H1 (cell line): ENCODE measurements at regions not wholly inside any gene's neighbourhood (a gene's known extent, or its start where the extent isn't known, plus 50 kb on each side); places are given as distances from the start of the nearest gene placed in this dataset.

ENCODE experiments used
- CTCF ChIA-PET: fragments of 300-600 bp; sonication (Branson Sonifier 250); formaldehyde crosslinking; loops from one replicate; lab custom pipeline; 2021; ENCODE audit not compliant: partially characterized antibody; lab: Charles Lee
- POLR2A ChIA-PET: fragments of 300-600 bp; sonication (Branson Sonifier 250); formaldehyde crosslinking; loops from one replicate; lab custom pipeline; 2021; ENCODE audit warnings: inconsistent platforms; ENCODE audit not compliant: partially characterized antibody; lab: Charles Lee
- DNase-seq, 2 experiments: peaks; one replicate each; pipeline versions ENCODE4 v3.0.0 to v3.0.0-alpha.2; 2010 to 2022; ENCODE audit warnings: low spot score in 2 of 2, low read depth in 1 of 2, mixed read lengths in 1 of 2
- FAIRE-seq: peaks from 2 replicates; lab custom pipeline; 2011; peaks lifted over from hg19 to GRCh38; lab: Jason Lieb, UNC
- H2AFZ ChIP-seq: 2 replicates; pipeline ENCODE4 v1.8.1; 2012; ENCODE audit warnings: low read length, inconsistent platforms
- H2AK5ac ChIP-seq: 2 replicates; pipeline ENCODE4 v1.6.1; 2013; ENCODE audit warnings: low read depth, low read length
- H2BK120ac ChIP-seq: replicated peaks from 2 replicates; pipeline ENCODE3; 2013; ENCODE audit warnings: low read depth, low read length, inconsistent platforms
- H2BK12ac ChIP-seq: 2 replicates; pipeline ENCODE4 v1.6.1; 2013; ENCODE audit warnings: low read depth, low read length
- H2BK15ac ChIP-seq: 2 replicates; pipeline ENCODE4 v1.6.1; 2013; ENCODE audit warnings: low read length
- H2BK20ac ChIP-seq: 2 replicates; pipeline ENCODE4 v1.6.1; 2013; ENCODE audit warnings: low read length
- H2BK5ac ChIP-seq: 2 replicates; pipeline ENCODE4 v1.6.1; 2013; ENCODE audit warnings: low read depth, low read length
- H3K14ac ChIP-seq: 2 replicates; pipeline ENCODE4 v1.6.1; 2013; ENCODE audit warnings: inconsistent platforms; ENCODE audit not compliant: insufficient read length
- H3K18ac ChIP-seq: 2 replicates; pipeline ENCODE4 v1.6.1; 2013; ENCODE audit warnings: low read length; ENCODE audit errors: extremely low read depth
- H3K23ac ChIP-seq: 2 replicates; pipeline ENCODE4 v1.6.1; 2013; ENCODE audit warnings: inconsistent platforms; ENCODE audit not compliant: insufficient read length
- H3K23me2 ChIP-seq: 2 replicates; pipeline ENCODE4 v1.6.1; 2013; ENCODE audit warnings: low read depth, low read length
- H3K27ac ChIP-seq: 2 replicates; pipeline ENCODE4 v1.6.1; 2011; ENCODE audit warnings: low read depth, low read length, inconsistent platforms
- H3K27me3 ChIP-seq, 4 experiments: replicated peaks in 1 of 4; 1 replicate in 1 of 4; 2 replicates in 3 of 4; pipeline versions ENCODE4 v1.6.1 to v1.8.1; 2011 to 2013; ENCODE audit warnings: low read length in 3 of 4, mild to moderate bottlenecking in 3 of 4, inconsistent platforms in 2 of 4, mixed read lengths in 2 of 4, moderate library complexity in 1 of 4; ENCODE audit not compliant: control insufficient read depth in 3 of 4, insufficient read depth in 3 of 4; ENCODE audit errors: extremely low read depth in 1 of 4
- H3K36me3 ChIP-seq, 4 experiments: 2 replicates each; pipeline versions ENCODE4 v1.6.1 to v1.8.1; 2011 to 2013; ENCODE audit warnings: mild to moderate bottlenecking in 4 of 4, low read length in 3 of 4, moderate library complexity in 2 of 4, control low read depth in 1 of 4, inconsistent platforms in 1 of 4; ENCODE audit not compliant: insufficient read depth in 4 of 4, control insufficient read depth in 2 of 4
- H3K4ac ChIP-seq: replicated peaks from 2 replicates; pipeline ENCODE3; 2013; ENCODE audit warnings: low read length, low read depth, mixed read lengths, inconsistent platforms; ENCODE audit not compliant: insufficient read length
- H3K4me1 ChIP-seq, 4 experiments: replicated peaks in 1 of 4; 1 replicate in 1 of 4; 2 replicates in 3 of 4; pipeline versions ENCODE4 v1.6.1 to v1.8.1; 2011 to 2013; ENCODE audit warnings: low read length in 3 of 4, inconsistent platforms in 2 of 4, mixed read lengths in 1 of 4; ENCODE audit not compliant: insufficient read depth in 4 of 4, control insufficient read depth in 3 of 4
- H3K4me2 ChIP-seq, 2 experiments: 2 replicates each; pipeline versions ENCODE4 v1.6.1 to v1.8.1; 2011 to 2013; ENCODE audit warnings: low read depth in 2 of 2, low read length in 2 of 2, control low read depth in 1 of 2, inconsistent platforms in 1 of 2, mild to moderate bottlenecking in 1 of 2; ENCODE audit not compliant: insufficient read depth in 1 of 2
- H3K4me3 ChIP-seq, 4 experiments: fragments of 200-600, 300-600 bp in 1 of 4; sonication (generic), shearing (Covaris generic), sonication (Bioruptor Twin) in 1 of 4; 2 replicates each; pipeline versions ENCODE4 v1.5.1 to v1.8.1; 2011 to 2016; ENCODE audit warnings: low read length in 4 of 4, low read depth in 3 of 4, control low read depth in 2 of 4, inconsistent platforms in 2 of 4, mild to moderate bottlenecking in 2 of 4, mixed read lengths in 1 of 4, moderate library complexity in 1 of 4; ENCODE audit not compliant: insufficient read depth in 2 of 4; ENCODE audit errors: extremely low read depth in 1 of 4
- H3K56ac ChIP-seq: replicated peaks from 2 replicates; pipeline ENCODE3; 2013; ENCODE audit warnings: low read depth, mild to moderate bottlenecking, mixed read lengths, low read length, inconsistent platforms; ENCODE audit not compliant: insufficient read length
- H3K79me1 ChIP-seq: 2 replicates; pipeline ENCODE4 v1.6.1; 2013; ENCODE audit warnings: low read depth, low read length, control low read depth
- H3K79me2 ChIP-seq, 2 experiments: 2 replicates each; pipeline versions ENCODE4 v1.6.1 to v1.8.1; 2012 to 2013; ENCODE audit warnings: low read length in 2 of 2, mild to moderate bottlenecking in 2 of 2, inconsistent platforms in 1 of 2; ENCODE audit not compliant: insufficient read depth in 2 of 2, control insufficient read depth in 1 of 2
- H3K9ac ChIP-seq, 4 experiments: replicated peaks in 1 of 4; 1 replicate in 1 of 4; 2 replicates in 3 of 4; pipeline versions ENCODE4 v1.6.1 to v1.8.1; 2011 to 2013; ENCODE audit warnings: low read depth in 3 of 4, low read length in 3 of 4, control low read depth in 2 of 4, mild to moderate bottlenecking in 2 of 4, moderate library complexity in 2 of 4, inconsistent platforms in 1 of 4; ENCODE audit errors: extremely low read depth in 1 of 4
- H3K9me3 ChIP-seq, 2 experiments: 2 replicates each; pipeline versions ENCODE4 v1.6.1 to v1.8.1; 2012 to 2013; ENCODE audit warnings: mild to moderate bottlenecking in 2 of 2, moderate library complexity in 2 of 2, control low read depth in 1 of 2, inconsistent platforms in 1 of 2, low read depth in 1 of 2, low read length in 1 of 2, mixed read lengths in 1 of 2; ENCODE audit not compliant: insufficient read depth in 2 of 2
- H4K20me1 ChIP-seq, 2 experiments: replicated peaks in 1 of 2; 2 replicates each; pipeline versions ENCODE3 to v1.8.1; 2011 to 2013; ENCODE audit warnings: inconsistent platforms in 2 of 2, low read length in 2 of 2, mild to moderate bottlenecking in 1 of 2; ENCODE audit not compliant: insufficient read depth in 2 of 2, control insufficient read depth in 1 of 2
- H4K5ac ChIP-seq: 2 replicates; pipeline ENCODE4 v1.6.1; 2013; ENCODE audit warnings: low read length, low read depth, mixed read lengths, inconsistent platforms; ENCODE audit not compliant: insufficient read length
- H4K8ac ChIP-seq: 2 replicates; pipeline ENCODE4 v1.8.0; 2013; ENCODE audit warnings: mild to moderate bottlenecking, moderate library complexity, low read length, inconsistent platforms; ENCODE audit not compliant: insufficient read depth; ENCODE audit errors: extremely low read depth
- H4K91ac ChIP-seq: replicated peaks from 2 replicates; pipeline ENCODE3; 2013; ENCODE audit warnings: low read length, mixed read lengths, inconsistent platforms; ENCODE audit not compliant: insufficient read length
- CREB1 ChIP-seq: IDR thresholded peaks from 2 replicates; pipeline ENCODE4 v1.6.1; 2012; ENCODE audit warnings: inconsistent platforms
- EP300 ChIP-seq, 2 experiments: IDR thresholded peaks; 1 replicate in 1 of 2; 2 replicates in 1 of 2; pipeline ENCODE4 v1.6.1; 2011 to 2012; ENCODE audit warnings: low read depth in 2 of 2, low read length in 2 of 2, mild to moderate bottlenecking in 2 of 2, borderline replicate concordance in 1 of 2, inconsistent platforms in 1 of 2, moderate library complexity in 1 of 2
- HDAC2 ChIP-seq, 2 experiments: fragments of 300-600 bp in 1 of 2; sonication (generic) in 1 of 2; IDR thresholded peaks; 2 replicates each; pipeline ENCODE4 v1.6.1; 2011 to 2012; ENCODE audit warnings: low read depth in 2 of 2, low read length in 2 of 2, mild to moderate bottlenecking in 2 of 2, moderate library complexity in 2 of 2, borderline replicate concordance in 1 of 2, inconsistent platforms in 1 of 2
- POU5F1 ChIP-seq: IDR thresholded peaks from 2 replicates; pipeline ENCODE4 v1.6.1; 2011; ENCODE audit warnings: low read depth, mild to moderate bottlenecking, low read length, moderate library complexity
- RFX5 ChIP-seq: IDR thresholded peaks from 2 replicates; pipeline ENCODE4 v1.6.1; 2011; ENCODE audit warnings: low read depth, low read length, improper control_type of control experiment, borderline replicate concordance
- RXRA ChIP-seq: IDR thresholded peaks from 2 replicates; pipeline ENCODE4 v1.6.1; 2011; ENCODE audit warnings: low read depth, mild to moderate bottlenecking, low read length, moderate library complexity; ENCODE audit not compliant: insufficient read depth
- SAP30 ChIP-seq: fragments of 300-600 bp; sonication (generic); IDR thresholded peaks from 2 replicates; pipeline ENCODE4 v1.7.1; 2012; ENCODE audit warnings: low read length, moderate library complexity, mild to moderate bottlenecking, inconsistent platforms; ENCODE audit not compliant: insufficient read depth, insufficient replicate concordance
- SUZ12 ChIP-seq: fragments of 200-600 bp; sonication (generic); IDR thresholded peaks from 2 replicates; pipeline ENCODE4 v1.6.1; 2012; ENCODE audit warnings: mild to moderate bottlenecking, inconsistent platforms, low read length, moderate library complexity, mixed read lengths
- WGBS, 2 experiments: shearing (Covaris generic) in 1 of 2; methylation state at CpG; one replicate each; pipeline versions ENCODE4 v1.1.6 to v1.1.7; 2013 to 2015; ENCODE audit warnings: low lambda C conversion rate in 2 of 2, mixed read lengths in 2 of 2, inconsistent platforms in 1 of 2, low coverage in 1 of 2, missing lambda C conversion rate in 1 of 2; ENCODE audit not compliant: insufficient replicate concordance in 2 of 2, insufficient coverage in 1 of 2, insufficient read length in 1 of 2; ENCODE audit errors: extremely low coverage in 1 of 2, missing lambda C conversion rate in 1 of 2; 5-methylcytosine and 5-hydroxymethylcytosine counted together

DNA sequence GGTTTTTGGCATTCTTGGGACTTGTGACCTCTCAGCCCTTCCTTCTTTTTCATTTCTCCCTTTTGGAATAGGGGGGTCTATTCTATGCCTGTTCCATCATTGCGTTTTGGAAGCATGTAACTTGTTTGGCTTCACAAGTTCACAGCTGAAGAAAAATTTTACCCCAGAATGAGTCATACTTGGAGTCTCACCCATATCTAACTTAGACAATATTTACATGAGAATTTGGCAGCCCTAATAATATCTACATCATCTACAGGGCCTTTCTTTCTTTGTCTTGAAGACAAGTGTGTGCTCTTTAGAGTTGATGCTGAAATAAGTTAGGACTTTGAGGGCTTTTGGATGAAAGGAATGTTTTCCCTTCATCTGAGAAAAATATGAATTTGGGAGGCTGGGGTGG is 1312.9 kb upstream of the FLRT2 start:
- Histone ChIP-seq H3K14ac (no peak overlapping the region), H2BK20ac (no peak overlapping the region), H2BK5ac (no peak overlapping the region), H3K56ac (no peak overlapping the region), H4K91ac (no peak overlapping the region), H3K9me3 (peaks cover 0 to 4% of the 10 kb centered on the region in 2 experiments; a peak in 1 of 4 replicates), H3K4me2 (no peak overlapping the region), H3K4ac (no peak overlapping the region), H3K27me3 (peaks cover 0 to 1% (median 0%) of the 10 kb centered on the region in 4 experiments; a peak in 1 of 7 replicates), H3K79me2 (no peaks in the 10 kb centered on the region), H3K9ac (no peak overlapping the region), H3K79me1 (no peaks in the 10 kb centered on the region), H3K27ac (no peak overlapping the region), H2AFZ (no peak overlapping the region), H3K23ac (no peak overlapping the region), H4K8ac (no peak overlapping the region), H3K4me1 (no peaks in the 10 kb centered on the region), H3K23me2 (no peaks in the 10 kb centered on the region; the same call in 1 of the 2 replicates), H2AK5ac (no peak overlapping the region), H4K20me1 (no peaks in the 10 kb centered on the region), H2BK12ac (no peak overlapping the region), H3K4me3 (no peak overlapping the region), H3K18ac (no peak overlapping the region), H2BK15ac (no peak overlapping the region), H3K36me3 (no peaks in the 10 kb centered on the region), H2BK120ac (no peak overlapping the region), H4K5ac (no peak overlapping the region)
- POLR2A ChIA-PET = no interaction called here
- CTCF ChIA-PET = no interaction called here
- FAIRE-seq (no peak), DNase-seq (no peak)
- TF ChIP-seq POU5F1 = no peak
- TF ChIP-seq CREB1 = no peak
- TF ChIP-seq SUZ12 = no peak
- TF ChIP-seq SAP30 = no peak
- no peak for TF ChIP-seq RFX5
- TF ChIP-seq HDAC2 (IDR thresholded peaks at IDR 0.05; ENCODE audit: borderline replicate concordance in 1 of 2, low read depth in 2 of 2, low read length in 2 of 2) = no peak
- no peak for TF ChIP-seq EP300 (IDR thresholded peaks at IDR 0.05; ENCODE audit: borderline replicate concordance in 1 of 2, low read depth in 2 of 2, low read length in 2 of 2)
- TF ChIP-seq RXRA = no peak
- WGBS, 2 experiments = 94% methylated on average over 1 of the region's 1 CpG; no CpG with 5 or more reads in 1 of the 2 experiments
